PFSK-1 (cell line): ENCODE measurements at regions not wholly inside any gene's neighbourhood (a gene's known extent, or its start where the extent isn't known, plus 50 kb on each side); places are given as distances from the start of the nearest gene placed in this dataset.

Experiments used
- FOXP2 ChIP-seq: optimal IDR thresholded peaks from 2 replicates; pipeline ENCODE3; 2011; ENCODE audit warnings: borderline replicate concordance, control low read depth, inconsistent platforms; ENCODE audit not compliant: insufficient read depth; ENCODE audit errors: extremely low read length, extremely low read depth
- POLR2AphosphoS5 ChIP-seq: IDR thresholded peaks from 2 replicates; pipeline ENCODE4 v1.6.1; 2012; ENCODE audit warnings: low read depth, mild to moderate bottlenecking, control low read depth, low read length, moderate library complexity
- REST ChIP-seq, 2 experiments: IDR thresholded peaks; 2 replicates each; pipeline versions ENCODE4 v1.6.1 to v1.8.0; 2011 to 2012; ENCODE audit warnings: low read depth in 2 of 2, low read length in 2 of 2, control low read depth in 1 of 2, inconsistent platforms in 1 of 2, mild to moderate bottlenecking in 1 of 2, moderate library complexity in 1 of 2; ENCODE audit not compliant: insufficient read depth in 1 of 2
- SIN3A ChIP-seq: IDR thresholded peaks from 2 replicates; pipeline ENCODE4 v1.6.1; 2012; ENCODE audit warnings: mild to moderate bottlenecking, low read length, moderate library complexity, borderline replicate concordance; ENCODE audit not compliant: insufficient read depth
- TAF1 ChIP-seq: IDR thresholded peaks from 2 replicates; pipeline ENCODE4 v1.6.1; 2012; ENCODE audit warnings: low read length, control low read depth, borderline replicate concordance; ENCODE audit not compliant: insufficient read depth

- no peak for TF ChIP-seq TAF1
- no peak for TF ChIP-seq REST (IDR thresholded peaks at IDR 0.05; ENCODE audit: insufficient read depth in 1 of 2, low read depth in 2 of 2, low read length in 2 of 2)
- TF ChIP-seq POLR2AphosphoS5 = no peak
- TF ChIP-seq FOXP2 = no peak
- TF ChIP-seq SIN3A = no peak
Measured at GRCh38 chr2:195212586-195212985, 444.4 kb upstream of the SLC39A10 start.

- TF ChIP-seq POLR2AphosphoS5 = no peak
- no peak for TF ChIP-seq FOXP2
- TF ChIP-seq SIN3A = no peak
- TF ChIP-seq TAF1 = no peak
Measured at GRCh38 chr2:195202163-195202845, 454.7 kb upstream of the SLC39A10 start.

- TF ChIP-seq TAF1 (no peak), REST (IDR thresholded peaks at IDR 0.05; ENCODE audit: insufficient read depth in 1 of 2, low read depth in 2 of 2, low read length in 2 of 2) (no peak), POLR2AphosphoS5 (no peak)
Measured at GRCh38 chr2:195199864-195200263, 457.2 kb upstream of the SLC39A10 start.

GRCh38 chr2:195181059-195181705 is 475.8 kb upstream of the SLC39A10 start:
- TF ChIP-seq FOXP2 (no peak), REST (IDR thresholded peaks at IDR 0.05; ENCODE audit: insufficient read depth in 1 of 2, low read depth in 2 of 2, low read length in 2 of 2) (no peak), TAF1 (no peak), POLR2AphosphoS5 (no peak), SIN3A (no peak)

GRCh38 chr2:195168369-195168768 is 488.7 kb upstream of the SLC39A10 start:
- TF ChIP-seq TAF1 (no peak), SIN3A (no peak), FOXP2 (no peak), REST (IDR thresholded peaks at IDR 0.05; ENCODE audit: insufficient read depth in 1 of 2, low read depth in 2 of 2, low read length in 2 of 2) (no peak), POLR2AphosphoS5 (no peak)
